ENCODE measurements at regions not wholly inside any gene's neighbourhood (a gene's known extent, or its start where the extent isn't known, plus 50 kb on each side); places are given as distances from the start of the nearest gene placed in this dataset.

- TF ChIP-seq PATZ1 (CRISPR knock-in tag; IDR thresholded peaks at IDR 0.05) = peak; percentile 44; the same call in 1 of the 2 replicates
- TF ChIP-seq NFYC (CRISPR knock-in tag; IDR thresholded peaks at IDR 0.05) = peak; percentile 42; the same call in 1 of the 2 replicates
Measured at GRCh38 chr10:42475168-42476098, 162.9 kb downstream of the ZNF33B start (continued).

- Histone ChIP-seq H3K9me3 (ENCODE audit: low read length) (no peaks in the 10 kb centered on the region), H3K9ac (ENCODE audit: insufficient read depth, low read depth, low read length) (no peak overlapping the region), H4K20me1 (ENCODE audit: insufficient read depth, low read length) (no peaks in the 10 kb centered on the region), H2AFZ (ENCODE audit: low read length) (no peak overlapping the region), H3K4me1 (ENCODE audit: insufficient read depth, low read length) (no peaks in the 10 kb centered on the region), H3K4me3 (replicated peaks in 1 of 3; ENCODE audit: insufficient read depth in 1 of 3, low read depth in 2 of 3, low read length in 3 of 3) (no peak overlapping the region), H3K4me2 (ENCODE audit: low read depth, low read length) (no peak overlapping the region), H3K36me3 (replicated peaks in 1 of 2; ENCODE audit: control insufficient read depth in 1 of 2, insufficient read depth in 2 of 2, low read length in 2 of 2) (no peaks in the 10 kb centered on the region), H3K79me2 (ENCODE audit: insufficient read depth, low read length) (no peaks in the 10 kb centered on the region), H3K27ac (ENCODE audit: extremely low read length, insufficient read depth, low read length) (no peak overlapping the region), H3K27me3 (ENCODE audit: control insufficient read depth in 1 of 2, insufficient read depth in 2 of 2, low read length in 2 of 2) (no peaks in the 10 kb centered on the region)
- ChIA-PET CTCF (ENCODE audit: low intra/inter-chr PET ratio, low total read pairs) (no interaction called here), POLR2A (no interaction called here)
- intact Hi-C loops (cut with micrococcal nuclease; ENCODE audit: unreplicated experiment) (no loop called here), in situ Hi-C loops (cut with HindIII; ENCODE audit: extremely low pct_ligation_motif_present, low pct_unique_long_range_greater_than_20kb) (no loop called here)
- ATAC-seq = no peak
- BruUV-seq (replicated peaks) = no TSS peak
- FAIRE-seq = no peak
- no peak for DNase-seq (ENCODE audit: low spot score)
- no peak for TF ChIP-seq SP4 (CRISPR knock-in tag; IDR thresholded peaks at IDR 0.05)
- no peak for TF ChIP-seq ATM (IDR thresholded peaks at IDR 0.05; ENCODE audit: borderline replicate concordance)
- no peak for TF ChIP-seq MBD4 (IDR thresholded peaks at IDR 0.05; ENCODE audit: borderline replicate concordance, low read length)
- TF ChIP-seq PAX8 (CRISPR knock-in tag; IDR thresholded peaks at IDR 0.05; ENCODE audit: borderline replicate concordance) = no peak
- no peak for TF ChIP-seq MEF2D (CRISPR knock-in tag; IDR thresholded peaks at IDR 0.05)
- TF ChIP-seq ISX (CRISPR knock-in tag; conservative IDR thresholded peaks at IDR 0.05) = no peak
- no peak for TF ChIP-seq ZSCAN9 (CRISPR knock-in tag; IDR thresholded peaks at IDR 0.05; ENCODE audit: borderline replicate concordance)
- TF ChIP-seq HNRNPH1 (optimal IDR thresholded peaks at IDR 0.05; ENCODE audit: low read depth, low read length) = no peak
- no peak for TF ChIP-seq RBM39 (IDR thresholded peaks at IDR 0.05; ENCODE audit: low read depth, low read length, poor library complexity, severe bottlenecking)
- TF ChIP-seq KDM6A (CRISPR knock-in tag; IDR thresholded peaks at IDR 0.05; ENCODE audit: low read depth) = no peak
- TF ChIP-seq ZNF335 (CRISPR knock-in tag; IDR thresholded peaks at IDR 0.05) = no peak
- no peak for TF ChIP-seq ZEB1 (IDR thresholded peaks at IDR 0.05; ENCODE audit: insufficient replicate concordance, low read depth)
- no peak for TF ChIP-seq REXO4 (CRISPR knock-in tag; IDR thresholded peaks at IDR 0.05; ENCODE audit: borderline replicate concordance)
- WGBS (ENCODE audit: low lambda C conversion rate) = 3% methylated on average over 4 of the region's 6 CpGs
Measured at GRCh38 chr10:42454313-42454712, 184.1 kb downstream of the ZNF33B start.
